GM23338 (cell line): ENCODE measurements at regions not wholly inside any gene's neighbourhood (a gene's known extent, or its start where the extent isn't known, plus 50 kb on each side); places are given as distances from the start of the nearest gene placed in this dataset.

Experiments used
- EZH2phosphoT487 ChIP-seq: fragments of 200-600 bp; sonication (generic); IDR thresholded peaks from one replicate; pipeline ENCODE4 v1.8.1; 2018; ENCODE audit warnings: antibody characterized with exemption; ENCODE audit not compliant: unreplicated experiment
- JUNB ChIP-seq: IDR thresholded peaks from one replicate; pipeline ENCODE4 v1.6.1; 2016; ENCODE audit warnings: antibody characterized with exemption; ENCODE audit not compliant: unreplicated experiment
- TF ChIP-seq, protein P1 (sequence below), 2 experiments: fragments of 200-600 bp in 1 of 2; sonication (generic) in 1 of 2; conservative IDR thresholded peaks; 2 replicates each; pipeline versions ENCODE4 v1.5.1 to v1.6.1; 2016 to 2017; ENCODE audit warnings: antibody characterized with exemption in 2 of 2, low read depth in 2 of 2, mild to moderate bottlenecking in 2 of 2, moderate library complexity in 1 of 2

DNA sequence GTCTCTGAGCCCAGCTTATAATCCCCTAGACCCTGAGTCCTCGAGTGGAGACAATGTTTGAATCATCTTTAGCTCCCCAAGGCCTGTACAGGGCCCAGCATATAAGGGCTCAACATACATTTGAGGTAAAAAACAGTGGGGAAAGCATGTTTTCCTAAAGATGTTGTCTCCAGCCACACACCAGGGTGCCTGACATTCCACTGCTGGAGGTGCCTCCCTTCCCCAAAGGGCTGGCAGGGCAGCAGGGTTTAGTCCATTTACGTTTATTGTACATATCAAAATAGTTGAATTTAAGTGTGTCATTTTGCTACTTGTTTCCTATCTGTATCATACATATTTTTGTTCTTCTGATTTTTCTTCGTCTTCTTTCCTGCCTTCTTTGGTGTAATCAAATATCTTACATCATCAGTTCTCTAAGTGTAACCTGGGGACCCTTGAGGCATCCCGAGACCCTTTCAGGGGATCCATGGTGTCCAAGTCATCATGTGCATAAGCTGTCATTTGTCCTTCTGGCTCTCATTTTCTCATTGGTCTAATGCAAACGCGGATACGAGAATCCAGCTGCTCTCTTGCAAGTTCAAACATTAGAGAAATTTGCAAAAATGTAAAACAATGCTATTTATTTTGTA, 101.6 kb downstream of the PDGFA start:
- TF ChIP-seq EZH2phosphoT487 (no peak), JUNB (no peak)
- TF ChIP-seq, protein P1, sequence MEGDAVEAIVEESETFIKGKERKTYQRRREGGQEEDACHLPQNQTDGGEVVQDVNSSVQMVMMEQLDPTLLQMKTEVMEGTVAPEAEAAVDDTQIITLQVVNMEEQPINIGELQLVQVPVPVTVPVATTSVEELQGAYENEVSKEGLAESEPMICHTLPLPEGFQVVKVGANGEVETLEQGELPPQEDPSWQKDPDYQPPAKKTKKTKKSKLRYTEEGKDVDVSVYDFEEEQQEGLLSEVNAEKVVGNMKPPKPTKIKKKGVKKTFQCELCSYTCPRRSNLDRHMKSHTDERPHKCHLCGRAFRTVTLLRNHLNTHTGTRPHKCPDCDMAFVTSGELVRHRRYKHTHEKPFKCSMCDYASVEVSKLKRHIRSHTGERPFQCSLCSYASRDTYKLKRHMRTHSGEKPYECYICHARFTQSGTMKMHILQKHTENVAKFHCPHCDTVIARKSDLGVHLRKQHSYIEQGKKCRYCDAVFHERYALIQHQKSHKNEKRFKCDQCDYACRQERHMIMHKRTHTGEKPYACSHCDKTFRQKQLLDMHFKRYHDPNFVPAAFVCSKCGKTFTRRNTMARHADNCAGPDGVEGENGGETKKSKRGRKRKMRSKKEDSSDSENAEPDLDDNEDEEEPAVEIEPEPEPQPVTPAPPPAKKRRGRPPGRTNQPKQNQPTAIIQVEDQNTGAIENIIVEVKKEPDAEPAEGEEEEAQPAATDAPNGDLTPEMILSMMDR (conservative IDR thresholded peaks at IDR 0.05; ENCODE audit: low read depth in 2 of 2) = no peak
